ENCODE measurements at regions not wholly inside any gene's neighbourhood (a gene's known extent, or its start where the extent isn't known, plus 50 kb on each side); places are given as distances from the start of the nearest gene placed in this dataset.

DNA sequence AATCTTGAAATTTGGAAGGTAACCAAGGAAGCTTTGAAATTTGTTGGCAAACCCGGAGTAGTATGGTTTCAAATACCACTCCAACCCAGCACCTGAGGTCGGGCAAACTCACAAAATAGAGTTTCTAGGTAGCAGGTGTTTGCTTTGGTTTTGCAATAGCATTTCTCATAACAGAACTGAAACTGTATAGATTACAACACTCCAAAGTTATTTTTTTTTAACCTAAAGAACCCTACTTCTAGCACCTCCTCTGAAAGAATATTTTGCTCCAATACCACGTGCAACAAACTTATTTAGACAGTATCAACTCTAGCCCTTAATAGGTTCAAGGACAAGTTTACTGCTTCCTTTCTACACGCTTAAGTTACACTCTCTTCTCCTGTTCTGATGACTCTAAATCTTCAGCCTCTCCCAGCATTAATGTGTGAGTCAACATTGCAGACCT, 178.5 kb upstream of the FMN2 start:
- no peaks in the 10 kb centered on the region for H3K4me1 Mint-ChIP-seq (ENCODE audit: low read depth, unreplicated experiment)
- H3K36me3 Mint-ChIP-seq (ENCODE audit: insufficient read depth, unreplicated experiment): no peaks in the 10 kb centered on the region
- H3K9me3 Mint-ChIP-seq (ENCODE audit: low read depth, unreplicated experiment): no peaks in the 10 kb centered on the region
- no peak for DNase-seq
- no peaks in the 10 kb centered on the region for H3K27me3 Mint-ChIP-seq (ENCODE audit: unreplicated experiment)
- TF ChIP-seq, protein P1, sequence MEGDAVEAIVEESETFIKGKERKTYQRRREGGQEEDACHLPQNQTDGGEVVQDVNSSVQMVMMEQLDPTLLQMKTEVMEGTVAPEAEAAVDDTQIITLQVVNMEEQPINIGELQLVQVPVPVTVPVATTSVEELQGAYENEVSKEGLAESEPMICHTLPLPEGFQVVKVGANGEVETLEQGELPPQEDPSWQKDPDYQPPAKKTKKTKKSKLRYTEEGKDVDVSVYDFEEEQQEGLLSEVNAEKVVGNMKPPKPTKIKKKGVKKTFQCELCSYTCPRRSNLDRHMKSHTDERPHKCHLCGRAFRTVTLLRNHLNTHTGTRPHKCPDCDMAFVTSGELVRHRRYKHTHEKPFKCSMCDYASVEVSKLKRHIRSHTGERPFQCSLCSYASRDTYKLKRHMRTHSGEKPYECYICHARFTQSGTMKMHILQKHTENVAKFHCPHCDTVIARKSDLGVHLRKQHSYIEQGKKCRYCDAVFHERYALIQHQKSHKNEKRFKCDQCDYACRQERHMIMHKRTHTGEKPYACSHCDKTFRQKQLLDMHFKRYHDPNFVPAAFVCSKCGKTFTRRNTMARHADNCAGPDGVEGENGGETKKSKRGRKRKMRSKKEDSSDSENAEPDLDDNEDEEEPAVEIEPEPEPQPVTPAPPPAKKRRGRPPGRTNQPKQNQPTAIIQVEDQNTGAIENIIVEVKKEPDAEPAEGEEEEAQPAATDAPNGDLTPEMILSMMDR (IDR thresholded peaks at IDR 0.05; ENCODE audit: unreplicated experiment): no peak
- BruUV-seq (replicated peaks): no TSS peak
- intact Hi-C loops (cut with micrococcal nuclease; ENCODE audit: unreplicated experiment): no loop called here
- no peak overlapping the region for H3K4me3 Mint-ChIP-seq (ENCODE audit: low read depth, unreplicated experiment)
- CTCF ChIA-PET: no interaction called here
- no peak overlapping the region for H3K27ac Mint-ChIP-seq (ENCODE audit: unreplicated experiment)

DNA sequence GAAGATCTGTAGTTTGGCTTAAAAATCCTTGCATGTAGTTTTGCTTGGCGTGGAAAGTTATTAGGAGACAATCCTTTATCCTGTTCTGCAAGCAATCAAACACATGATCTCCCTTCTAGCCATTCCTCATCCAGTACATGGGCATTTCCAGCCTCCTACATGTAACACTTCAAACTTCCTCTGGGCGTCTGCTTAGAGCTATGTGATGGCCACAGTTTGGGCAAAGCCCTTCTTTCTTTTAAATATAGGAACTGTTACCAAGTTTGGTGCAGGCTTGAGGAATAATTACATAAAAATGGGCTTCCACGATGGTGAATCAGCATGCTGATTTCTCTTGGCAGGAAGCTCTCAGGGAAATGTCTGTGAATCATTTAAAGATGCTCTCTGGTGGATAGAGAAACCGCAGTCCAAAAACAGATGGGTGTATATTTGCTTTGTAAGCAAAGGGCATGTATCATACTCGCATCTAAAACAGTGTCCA, 176.9 kb upstream of the FMN2 start:
- Mint-ChIP-seq H3K4me1 (ENCODE audit: low read depth, unreplicated experiment) (no peaks in the 10 kb centered on the region), H3K27me3 (ENCODE audit: unreplicated experiment) (no peaks in the 10 kb centered on the region), H3K9me3 (ENCODE audit: low read depth, unreplicated experiment) (no peaks in the 10 kb centered on the region), H3K36me3 (ENCODE audit: insufficient read depth, unreplicated experiment) (no peaks in the 10 kb centered on the region), H3K27ac (ENCODE audit: unreplicated experiment) (no peak overlapping the region), H3K4me3 (ENCODE audit: low read depth, unreplicated experiment) (no peak overlapping the region)
- no TSS peak for BruUV-seq (replicated peaks)
- no peak for DNase-seq
- intact Hi-C loops (cut with micrococcal nuclease; ENCODE audit: unreplicated experiment): loop anchor here (5.0 kb wide), 1 partner anchor 63 kb away; no protein-coding TSS in a partner anchor
- TF ChIP-seq, protein P1 (IDR thresholded peaks at IDR 0.05; ENCODE audit: unreplicated experiment): no peak
- CTCF ChIA-PET: no interaction called here

DNA sequence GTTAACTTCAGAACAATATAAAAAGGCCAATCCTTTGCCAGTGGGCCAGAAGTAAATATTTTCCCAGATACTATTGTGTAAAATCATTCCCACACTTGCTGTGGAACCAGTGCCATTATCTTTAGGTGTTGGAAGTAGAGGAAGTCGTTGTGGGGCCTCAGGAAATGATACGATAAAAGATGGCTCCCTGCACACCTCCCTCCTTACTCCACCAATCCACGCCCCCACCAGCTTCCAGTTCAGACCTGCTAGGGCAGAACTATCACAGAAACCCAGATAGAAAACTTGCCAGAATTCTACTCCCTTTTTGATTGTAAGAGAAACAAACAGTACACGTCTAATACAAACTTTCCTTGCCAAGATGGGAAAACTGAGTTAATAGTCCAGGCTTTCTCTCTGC, 173.0 kb upstream of the FMN2 start:
- DNase-seq: no peak
- TF ChIP-seq, protein P1 (IDR thresholded peaks at IDR 0.05; ENCODE audit: unreplicated experiment): no peak
- peaks cover 3% of the 10 kb centered on the region for H3K9me3 Mint-ChIP-seq (ENCODE audit: low read depth, unreplicated experiment)
- no TSS peak for BruUV-seq (replicated peaks)
- no peak overlapping the region for H3K27ac Mint-ChIP-seq (ENCODE audit: unreplicated experiment)
- CTCF ChIA-PET: interaction anchor here (1.0 kb wide), 1 partner anchor 12 kb away, joined by 4 read pairs; no protein-coding TSS in a partner anchor
- H3K4me3 Mint-ChIP-seq (ENCODE audit: low read depth, unreplicated experiment): no peak overlapping the region
- no peaks in the 10 kb centered on the region for H3K27me3 Mint-ChIP-seq (ENCODE audit: unreplicated experiment)
- H3K4me1 Mint-ChIP-seq (ENCODE audit: low read depth, unreplicated experiment): no peaks in the 10 kb centered on the region
- H3K36me3 Mint-ChIP-seq (ENCODE audit: insufficient read depth, unreplicated experiment): no peaks in the 10 kb centered on the region
- intact Hi-C loops (cut with micrococcal nuclease; ENCODE audit: unreplicated experiment): loop anchor here (5.0 kb wide), 1 partner anchor 59 kb away; no protein-coding TSS in a partner anchor

DNA sequence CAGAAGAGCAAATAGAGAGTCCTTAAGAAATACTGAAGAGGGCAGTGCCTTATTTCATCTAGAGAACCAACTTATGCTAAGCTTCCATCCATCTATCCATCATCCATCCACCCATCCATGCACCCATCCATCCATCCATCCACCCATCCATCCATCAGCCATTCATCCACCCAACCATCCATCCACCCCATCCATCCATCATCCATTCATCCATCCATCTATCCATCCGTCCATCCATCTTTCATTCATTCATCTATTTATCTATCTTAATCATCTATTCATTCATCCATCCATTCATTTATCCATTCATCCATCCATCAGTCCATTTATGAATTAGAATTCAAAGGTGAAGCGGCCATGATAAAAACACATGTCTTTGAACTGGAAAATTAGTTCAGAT, 171.5 kb upstream of the FMN2 start:
- intact Hi-C loops (cut with micrococcal nuclease; ENCODE audit: unreplicated experiment): no loop called here
- CTCF ChIA-PET: no interaction called here
- no peak overlapping the region for H3K27ac Mint-ChIP-seq (ENCODE audit: unreplicated experiment)
- no peak for DNase-seq
- H3K4me1 Mint-ChIP-seq (ENCODE audit: low read depth, unreplicated experiment): no peaks in the 10 kb centered on the region
- no peaks in the 10 kb centered on the region for H3K36me3 Mint-ChIP-seq (ENCODE audit: insufficient read depth, unreplicated experiment)
- no peak overlapping the region for H3K4me3 Mint-ChIP-seq (ENCODE audit: low read depth, unreplicated experiment)
- H3K27me3 Mint-ChIP-seq (ENCODE audit: unreplicated experiment): no peaks in the 10 kb centered on the region
- TF ChIP-seq, protein P1 (IDR thresholded peaks at IDR 0.05; ENCODE audit: unreplicated experiment): no peak
- BruUV-seq (replicated peaks): no TSS peak
- H3K9me3 Mint-ChIP-seq (ENCODE audit: low read depth, unreplicated experiment): peaks cover 3% of the 10 kb centered on the region
